IPS-NIHi11 (cell line): ENCODE measurements at regions not wholly inside any gene's neighbourhood (a gene's known extent, or its start where the extent isn't known, plus 50 kb on each side); places are given as distances from the start of the nearest gene placed in this dataset.

ENCODE experiments used
- DNase-seq: peaks from one replicate; pipeline ENCODE4 v3.0.0; 2012; ENCODE audit warnings: mixed read lengths, low spot score

- no peak for DNase-seq
These were observed 369.5 kb upstream of the LRATD1 start for GRCh38 chr2:14263053-14263452.

GRCh38 chr2:14270036-14270582 lies 362.4 kb upstream of the LRATD1 start:
- DNase-seq: no peak

GRCh38 chr2:14272396-14273075 lies 360.0 kb upstream of the LRATD1 start:
- no peak for DNase-seq

- DNase-seq: no peak
These were observed 358.9 kb upstream of the LRATD1 start for GRCh38 chr2:14273650-14274049.

- no peak for DNase-seq
These were observed 348.3 kb upstream of the LRATD1 start for GRCh38 chr2:14284244-14284643.

GRCh38 chr2:14285812-14286211 lies 346.7 kb upstream of the LRATD1 start:
- DNase-seq: no peak

GRCh38 chr2:14288016-14288415 lies 344.5 kb upstream of the LRATD1 start:
- DNase-seq: no peak

GRCh38 chr2:14292964-14293363 lies 339.6 kb upstream of the LRATD1 start:
- DNase-seq: no peak

GRCh38 chr2:14297340-14297739 lies 335.2 kb upstream of the LRATD1 start:
- DNase-seq: no peak

GRCh38 chr2:14297906-14298305 lies 334.6 kb upstream of the LRATD1 start:
- no peak for DNase-seq

GRCh38 chr2:14301331-14301730 lies 331.2 kb upstream of the LRATD1 start:
- peak; percentile 12 for DNase-seq

- no peak for DNase-seq
These were observed 329.0 kb upstream of the LRATD1 start for GRCh38 chr2:14303366-14304115.

GRCh38 chr2:14304326-14304725 lies 328.2 kb upstream of the LRATD1 start:
- DNase-seq: no peak

- no peak for DNase-seq
These were observed 326.2 kb upstream of the LRATD1 start for GRCh38 chr2:14306268-14306861.

- no peak for DNase-seq
These were observed 319.2 kb upstream of the LRATD1 start for GRCh38 chr2:14313341-14313740.

- no peak for DNase-seq
These were observed 315.9 kb upstream of the LRATD1 start for GRCh38 chr2:14316594-14316993.

GRCh38 chr2:14321357-14321756 lies 311.2 kb upstream of the LRATD1 start:
- no peak for DNase-seq

- no peak for DNase-seq
These were observed 310.2 kb upstream of the LRATD1 start for GRCh38 chr2:14322306-14322705.

GRCh38 chr2:14324308-14324707 lies 308.2 kb upstream of the LRATD1 start:
- DNase-seq: no peak

GRCh38 chr2:14330884-14331283 lies 301.6 kb upstream of the LRATD1 start:
- DNase-seq: peak; percentile 24

GRCh38 chr2:14336759-14337382 lies 295.6 kb upstream of the LRATD1 start:
- DNase-seq: no peak

GRCh38 chr2:14340703-14341102 lies 291.8 kb upstream of the LRATD1 start:
- no peak for DNase-seq

GRCh38 chr2:14342313-14342712 lies 290.2 kb upstream of the LRATD1 start:
- no peak for DNase-seq
